ENCODE measurements at regions not wholly inside any gene's neighbourhood (a gene's known extent, or its start where the extent isn't known, plus 50 kb on each side); places are given as distances from the start of the nearest gene placed in this dataset.

GRCh38 chr1:80535466-80535865, 1265.3 kb upstream of the ADGRL2 start:
- Histone ChIP-seq H3K9me3 (ENCODE audit: low read length) (no peaks in the 10 kb centered on the region), H3K4me3 (ENCODE audit: low read depth, low read length, poor library complexity, severe bottlenecking) (no peak overlapping the region), H3K4me2 (ENCODE audit: low read length) (no peak overlapping the region), H3K9me2 (ENCODE audit: insufficient read depth, low read length) (no peaks in the 10 kb centered on the region), H2AFZ (ENCODE audit: low read length) (no peak overlapping the region), H3K27ac (ENCODE audit: low read depth, low read length, poor library complexity, severe bottlenecking) (no peak overlapping the region), H3K36me3 (ENCODE audit: insufficient read depth, low read length) (no peaks in the 10 kb centered on the region), H3K79me2 (ENCODE audit: insufficient read depth, low read depth, low read length) (no peaks in the 10 kb centered on the region), H4K20me1 (ENCODE audit: insufficient read depth, low read length) (no peaks in the 10 kb centered on the region), H3K4me1 (ENCODE audit: insufficient read depth, low read length, poor library complexity, severe bottlenecking) (no peaks in the 10 kb centered on the region)
- BruUV-seq (replicated peaks): no TSS peak
- no peak for TF ChIP-seq CTCF (conservative IDR thresholded peaks at IDR 0.05; ENCODE audit: low read length)
- no peak for TF ChIP-seq EZH2phosphoT487 (IDR thresholded peaks at IDR 0.05; ENCODE audit: borderline replicate concordance, low read depth, low read length)
- intact Hi-C loops (cut with micrococcal nuclease; ENCODE audit: unreplicated experiment): no loop called here
- DNase-seq (ENCODE audit: low spot score): no peak
- POLR2A ChIA-PET: no interaction called here
- CTCF ChIA-PET (ENCODE audit: unreplicated experiment): no interaction called here

GRCh38 chr1:80534606-80535360, 1266.0 kb upstream of the ADGRL2 start:
- Histone ChIP-seq H4K20me1 (ENCODE audit: insufficient read depth, low read length) (no peaks in the 10 kb centered on the region), H3K9me2 (ENCODE audit: insufficient read depth, low read length) (no peaks in the 10 kb centered on the region), H2AFZ (ENCODE audit: low read length) (no peak overlapping the region), H3K9me3 (ENCODE audit: low read length) (no peaks in the 10 kb centered on the region), H3K4me2 (ENCODE audit: low read length) (no peak overlapping the region), H3K27ac (ENCODE audit: low read depth, low read length, poor library complexity, severe bottlenecking) (no peak overlapping the region), H3K4me1 (ENCODE audit: insufficient read depth, low read length, poor library complexity, severe bottlenecking) (no peaks in the 10 kb centered on the region), H3K36me3 (ENCODE audit: insufficient read depth, low read length) (no peaks in the 10 kb centered on the region), H3K4me3 (ENCODE audit: low read depth, low read length, poor library complexity, severe bottlenecking) (no peak overlapping the region), H3K79me2 (ENCODE audit: insufficient read depth, low read depth, low read length) (no peaks in the 10 kb centered on the region)
- BruUV-seq (replicated peaks): no TSS peak
- intact Hi-C loops (cut with micrococcal nuclease; ENCODE audit: unreplicated experiment): no loop called here
- ChIA-PET POLR2A (interaction anchor here (0.6 kb wide), 1 partner anchor 25 kb away, joined by 7 read pairs; no protein-coding TSS in a partner anchor), CTCF (ENCODE audit: unreplicated experiment) (no interaction called here)
- DNase-seq (ENCODE audit: low spot score): no peak
- TF ChIP-seq EZH2phosphoT487 (IDR thresholded peaks at IDR 0.05; ENCODE audit: borderline replicate concordance, low read depth, low read length) (no peak), CTCF (conservative IDR thresholded peaks at IDR 0.05; ENCODE audit: low read length) (no peak)

GRCh38 chr1:80533775-80534334, 1266.9 kb upstream of the ADGRL2 start:
- intact Hi-C loops (cut with micrococcal nuclease; ENCODE audit: unreplicated experiment): no loop called here
- H3K4me2 ChIP-seq (ENCODE audit: low read length): no peak overlapping the region

More at GRCh38 chr1:80533775-80534334, 1266.9 kb upstream of the ADGRL2 start:
- Histone ChIP-seq H3K9me3 (ENCODE audit: low read length) (no peaks in the 10 kb centered on the region), H3K4me3 (ENCODE audit: low read depth, low read length, poor library complexity, severe bottlenecking) (no peak overlapping the region), H3K79me2 (ENCODE audit: insufficient read depth, low read depth, low read length) (no peaks in the 10 kb centered on the region), H3K36me3 (ENCODE audit: insufficient read depth, low read length) (no peaks in the 10 kb centered on the region), H3K4me1 (ENCODE audit: insufficient read depth, low read length, poor library complexity, severe bottlenecking) (no peaks in the 10 kb centered on the region), H3K9me2 (ENCODE audit: insufficient read depth, low read length) (no peaks in the 10 kb centered on the region), H2AFZ (ENCODE audit: low read length) (no peak overlapping the region), H4K20me1 (ENCODE audit: insufficient read depth, low read length) (no peaks in the 10 kb centered on the region), H3K27ac (ENCODE audit: low read depth, low read length, poor library complexity, severe bottlenecking) (no peak overlapping the region)
- no peak for TF ChIP-seq CTCF (conservative IDR thresholded peaks at IDR 0.05; ENCODE audit: low read length)
- no peak for TF ChIP-seq EZH2phosphoT487 (IDR thresholded peaks at IDR 0.05; ENCODE audit: borderline replicate concordance, low read depth, low read length)
- ChIA-PET CTCF (ENCODE audit: unreplicated experiment) (no interaction called here), POLR2A (interaction anchor here (0.6 kb wide), 1 partner anchor 24 kb away, joined by 7 read pairs; no protein-coding TSS in a partner anchor)
- DNase-seq (ENCODE audit: low spot score): no peak
- BruUV-seq (replicated peaks): no TSS peak
